Colonic mucosa (tissue), 4 donors: ENCODE measurements at regions not wholly inside any gene's neighbourhood (a gene's known extent, or its start where the extent isn't known, plus 50 kb on each side); places are given as distances from the start of the nearest gene placed in this dataset.

Experiments used
- DNase-seq: peaks from one replicate; pipeline ENCODE4 v3.0.0-alpha.2; 2020
- H3K27ac ChIP-seq: fragments of 200-600 bp; one replicate; pipeline ENCODE4 v1.8.0; 2021
- H3K27me3 ChIP-seq: fragments of 200-600 bp; one replicate; pipeline ENCODE4 v1.8.0; 2021
- H3K36me3 ChIP-seq: fragments of 200-600 bp; one replicate; pipeline ENCODE4 v1.8.0; 2021
- H3K4me1 ChIP-seq: fragments of 200-600 bp; one replicate; pipeline ENCODE4 v1.8.0; 2021; ENCODE audit warnings: mild to moderate bottlenecking
- H3K4me3 ChIP-seq: fragments of 200-600 bp; one replicate; pipeline ENCODE4 v1.8.0; 2021
- H3K9ac ChIP-seq, 2 donors: one replicate each; pipeline ENCODE4 v1.7.0; 2013; ENCODE audit warnings: control low read depth in 2 of 2, low read depth in 2 of 2, low read length in 2 of 2
- H3K9me3 ChIP-seq: fragments of 200-600 bp; one replicate; pipeline ENCODE4 v1.8.0; 2021
- CTCF ChIP-seq: fragments of 200-600 bp; IDR thresholded peaks from one replicate; pipeline ENCODE4 v1.8.0; 2022; ENCODE audit warnings: antibody characterized with exemption, mild to moderate bottlenecking
- intact Hi-C: fragments of 100-400 bp; cut with DNase I; formaldehyde crosslinking; loops from one replicate; pipeline ENCODE4 v1.14.1; 2022
- donor health status: healthy.
- donor health status: DM: no; HTN: no; CAD: no.
- donor health status: DM: no; HTN: no; CAD: no.

GRCh38 chr20:24064092-24064491 is 75.5 kb upstream of the GGTLC1 start:
- Histone ChIP-seq H3K27ac (no peak overlapping the region), H3K4me1 (no peaks in the 10 kb centered on the region), H3K36me3 (no peaks in the 10 kb centered on the region), H3K9me3 (no peaks in the 10 kb centered on the region), H3K4me3 (no peak overlapping the region), H3K27me3 (no peaks in the 10 kb centered on the region), H3K9ac (no peak overlapping the region)
- TF ChIP-seq CTCF: no peak
- no peak for DNase-seq
- intact Hi-C loops: no loop called here

- H3K4me1 ChIP-seq: no peaks in the 10 kb centered on the region
- H3K27ac ChIP-seq: no peak overlapping the region
- DNase-seq: no peak
- no peaks in the 10 kb centered on the region for H3K9me3 ChIP-seq
- H3K4me3 ChIP-seq: no peak overlapping the region
- TF ChIP-seq CTCF: no peak
- H3K27me3 ChIP-seq: no peaks in the 10 kb centered on the region
- intact Hi-C loops: no loop called here
- H3K9ac ChIP-seq: no peak overlapping the region
- no peaks in the 10 kb centered on the region for H3K36me3 ChIP-seq
Measured at GRCh38 chr20:24063100-24063499, 74.5 kb upstream of the GGTLC1 start.

- no peaks in the 10 kb centered on the region for H3K9me3 ChIP-seq
- no peak for DNase-seq
- TF ChIP-seq CTCF: no peak
- intact Hi-C loops: no loop called here
- no peaks in the 10 kb centered on the region for H3K36me3 ChIP-seq
- no peak overlapping the region for H3K9ac ChIP-seq
- no peaks in the 10 kb centered on the region for H3K27me3 ChIP-seq
- H3K4me3 ChIP-seq: no peak overlapping the region
- no peak overlapping the region for H3K27ac ChIP-seq
- no peaks in the 10 kb centered on the region for H3K4me1 ChIP-seq
Measured at GRCh38 chr20:24060851-24061590, 72.4 kb upstream of the GGTLC1 start.

- intact Hi-C loops: no loop called here
- Histone ChIP-seq H3K27ac (no peak overlapping the region), H3K27me3 (no peaks in the 10 kb centered on the region), H3K4me1 (no peaks in the 10 kb centered on the region), H3K4me3 (no peak overlapping the region), H3K9ac (no peak overlapping the region), H3K9me3 (no peaks in the 10 kb centered on the region), H3K36me3 (no peaks in the 10 kb centered on the region)
- DNase-seq: no peak
- no peak for TF ChIP-seq CTCF
Measured at GRCh38 chr20:24059174-24059573, 70.6 kb upstream of the GGTLC1 start.

- no peaks in the 10 kb centered on the region for H3K27me3 ChIP-seq
- no peak overlapping the region for H3K27ac ChIP-seq
- no peak for DNase-seq
- H3K9ac ChIP-seq: no peak overlapping the region
- no peak for TF ChIP-seq CTCF
- no peak overlapping the region for H3K4me3 ChIP-seq
- no peaks in the 10 kb centered on the region for H3K36me3 ChIP-seq
- no peaks in the 10 kb centered on the region for H3K4me1 ChIP-seq
- no peaks in the 10 kb centered on the region for H3K9me3 ChIP-seq
- intact Hi-C loops: no loop called here
Measured at GRCh38 chr20:24056491-24056890, 67.9 kb upstream of the GGTLC1 start.
